HG02840 (cell line): ENCODE measurements at regions not wholly inside any gene's neighbourhood (a gene's known extent, or its start where the extent isn't known, plus 50 kb on each side); places are given as distances from the start of the nearest gene placed in this dataset.
"Not testable (repeated sequence)": the region's sequence is repeated elsewhere in the genome, so short reads cannot be mapped to it uniquely, and the experiment has no call there.

Source experiments
- ATAC-seq: cut with Tn5 transposase; IDR thresholded peaks from one replicate; pipeline ENCODE4 v1.9.1; 2021; ENCODE audit warnings: mild to moderate bottlenecking, moderate library complexity, moderate number of reproducible peaks; ENCODE audit not compliant: unreplicated experiment, low FRiP score

DNA sequence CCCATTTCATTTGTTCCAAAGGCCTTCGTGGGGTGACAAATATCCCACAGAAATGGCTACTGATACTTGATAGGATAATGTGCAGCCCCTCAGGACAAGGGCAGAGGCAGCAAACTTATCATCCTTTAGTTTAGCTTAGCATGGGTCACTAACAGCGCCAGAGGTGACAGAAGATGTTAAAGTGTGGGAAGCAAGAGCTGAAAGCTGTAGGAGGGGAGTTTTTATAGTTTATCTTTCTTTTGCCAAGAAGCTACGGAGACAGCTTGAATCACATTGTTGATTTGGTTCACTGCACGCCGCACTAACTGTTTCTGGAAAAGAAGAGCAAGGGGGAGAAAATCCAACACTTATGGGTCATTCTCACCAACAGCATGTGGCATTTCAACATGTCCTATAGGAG, 773.9 kb upstream of the MMS22L start:
- no peak for ATAC-seq

DNA sequence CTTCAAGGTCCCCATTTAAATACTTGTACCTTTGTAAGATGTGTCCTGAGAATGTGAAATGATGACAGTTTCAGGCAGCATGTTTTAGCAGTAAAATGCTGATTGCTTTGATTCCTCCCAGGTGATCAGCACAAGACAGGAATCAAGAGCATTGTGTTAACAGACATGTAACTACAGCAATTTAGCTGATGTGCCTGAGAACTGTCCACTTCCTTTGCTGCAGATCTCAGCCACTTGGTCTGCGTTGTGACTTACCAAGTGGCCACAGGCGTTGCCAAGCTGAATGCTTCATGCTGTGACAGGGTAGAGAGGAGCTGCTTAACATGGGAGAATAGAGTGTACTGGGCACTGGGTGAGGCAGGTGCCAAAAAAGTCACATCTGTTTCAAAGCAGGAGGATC, 767.0 kb upstream of the POU3F2 start:
- ATAC-seq = no peak

DNA sequence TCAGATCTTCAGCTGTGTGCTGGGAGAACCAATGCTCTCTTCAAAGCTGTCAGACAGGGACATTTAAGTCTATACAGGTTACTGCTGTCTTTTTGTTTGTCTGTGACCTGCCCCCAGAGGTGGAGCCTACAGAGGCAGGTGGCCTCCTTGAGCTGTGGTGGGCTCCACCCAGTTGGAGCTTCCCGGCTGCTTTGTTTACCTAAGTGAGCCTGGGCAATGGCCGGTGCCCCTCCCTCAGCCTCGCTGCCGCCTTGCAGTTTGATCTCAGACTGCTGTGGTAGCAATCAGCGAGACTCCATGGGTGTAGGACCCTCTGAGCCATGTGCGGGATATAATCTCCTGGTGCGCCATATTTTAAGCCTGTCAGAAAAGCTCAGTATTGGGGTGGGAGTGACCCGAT, 745.8 kb upstream of the POU3F2 start:
- not testable (repeated sequence) for ATAC-seq

DNA sequence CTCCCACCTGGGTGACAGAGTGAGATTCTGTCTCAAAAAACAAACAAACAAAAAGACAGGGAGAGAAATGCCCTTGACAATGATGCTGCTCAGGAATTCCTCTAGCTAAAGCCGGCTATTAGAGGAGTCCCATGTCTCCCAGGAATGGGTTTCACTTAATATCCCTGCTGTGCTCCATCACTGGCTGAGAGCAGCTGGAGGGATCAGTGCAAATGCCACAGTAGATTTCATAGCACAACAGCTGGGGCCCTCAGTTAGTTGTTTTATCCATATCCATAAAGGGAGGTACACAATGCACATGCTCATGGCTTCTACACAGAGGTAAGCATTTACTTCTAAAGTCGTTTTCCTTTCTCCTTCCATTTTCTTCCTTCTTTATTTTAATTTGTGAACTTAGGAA, 742.0 kb upstream of the POU3F2 start:
- no peak for ATAC-seq

DNA sequence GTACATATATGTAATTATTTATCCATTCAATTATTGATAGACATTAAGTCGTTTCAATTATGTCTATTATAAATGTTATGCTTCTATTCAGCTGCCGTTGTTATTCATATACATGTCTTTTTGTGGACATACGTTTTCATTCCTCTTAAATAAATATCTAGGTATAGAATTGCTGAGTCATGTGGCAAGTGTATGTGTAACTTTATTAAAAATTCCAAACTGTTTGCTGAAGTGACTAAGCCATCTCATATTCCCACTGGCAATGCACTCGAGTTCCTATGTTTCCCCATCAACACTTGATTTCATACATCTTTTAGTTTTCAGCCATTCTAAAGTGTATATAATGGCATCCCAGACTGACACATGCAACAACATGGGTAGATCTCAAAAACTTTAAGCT, 739.7 kb upstream of the POU3F2 start:
- no peak for ATAC-seq

DNA sequence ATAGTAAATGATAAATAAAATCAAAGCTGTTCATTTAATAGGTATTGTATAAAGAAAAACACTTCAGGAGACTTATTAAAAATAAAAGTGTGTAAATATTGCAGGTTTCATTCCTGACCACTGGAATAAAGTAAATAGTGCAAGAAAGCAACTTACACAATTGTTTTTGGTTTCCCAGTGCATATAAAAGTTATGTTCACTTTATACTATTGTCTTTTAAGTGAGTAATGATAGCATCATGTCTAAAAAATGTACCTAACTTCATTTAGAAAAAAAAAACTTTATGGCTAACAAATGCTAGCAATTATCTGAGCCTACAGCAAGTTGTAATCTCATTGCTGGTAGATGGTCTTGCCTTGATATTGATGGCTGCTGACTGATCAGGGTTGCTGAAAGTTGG, 726.6 kb upstream of the POU3F2 start:
- no peak for ATAC-seq

DNA sequence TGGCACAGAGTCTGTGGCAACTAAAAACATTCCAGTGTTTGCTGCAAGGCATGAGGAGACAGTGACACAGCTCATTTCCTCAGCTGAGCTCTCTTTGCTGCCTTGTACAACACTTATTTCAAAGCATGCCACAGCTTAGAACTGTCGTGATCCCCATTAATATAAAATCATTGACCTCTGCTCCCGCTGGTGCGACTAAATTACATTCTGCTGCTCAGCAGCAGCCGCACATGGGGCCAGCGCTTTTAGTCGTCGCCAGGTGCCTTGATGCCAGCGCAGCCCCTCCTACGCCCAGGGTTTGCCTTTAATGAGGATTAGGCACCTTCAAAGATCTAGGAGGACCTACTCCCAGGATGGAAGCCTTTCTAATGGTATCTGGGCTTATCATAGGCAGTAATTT, 717.9 kb upstream of the POU3F2 start:
- ATAC-seq = no peak

DNA sequence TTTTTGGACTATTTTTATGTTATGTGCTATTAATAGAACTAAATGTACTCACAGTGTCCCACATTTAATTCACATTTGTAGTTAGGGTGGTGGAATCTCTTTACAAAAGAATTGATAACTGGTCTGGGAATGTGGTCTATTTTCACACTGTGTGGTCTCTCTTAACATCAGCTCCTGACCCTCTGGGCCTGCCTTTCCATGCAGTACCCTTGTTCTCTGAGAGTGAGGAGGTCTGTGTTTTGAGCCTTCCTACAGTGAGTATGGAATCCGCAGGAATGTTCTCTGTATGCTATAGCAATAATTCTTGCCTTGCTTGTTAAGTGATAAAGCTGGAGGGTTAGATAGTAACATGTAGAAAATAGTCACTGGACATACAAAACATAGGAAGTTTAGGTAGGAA, 717.3 kb upstream of the POU3F2 start:
- no peak for ATAC-seq

DNA sequence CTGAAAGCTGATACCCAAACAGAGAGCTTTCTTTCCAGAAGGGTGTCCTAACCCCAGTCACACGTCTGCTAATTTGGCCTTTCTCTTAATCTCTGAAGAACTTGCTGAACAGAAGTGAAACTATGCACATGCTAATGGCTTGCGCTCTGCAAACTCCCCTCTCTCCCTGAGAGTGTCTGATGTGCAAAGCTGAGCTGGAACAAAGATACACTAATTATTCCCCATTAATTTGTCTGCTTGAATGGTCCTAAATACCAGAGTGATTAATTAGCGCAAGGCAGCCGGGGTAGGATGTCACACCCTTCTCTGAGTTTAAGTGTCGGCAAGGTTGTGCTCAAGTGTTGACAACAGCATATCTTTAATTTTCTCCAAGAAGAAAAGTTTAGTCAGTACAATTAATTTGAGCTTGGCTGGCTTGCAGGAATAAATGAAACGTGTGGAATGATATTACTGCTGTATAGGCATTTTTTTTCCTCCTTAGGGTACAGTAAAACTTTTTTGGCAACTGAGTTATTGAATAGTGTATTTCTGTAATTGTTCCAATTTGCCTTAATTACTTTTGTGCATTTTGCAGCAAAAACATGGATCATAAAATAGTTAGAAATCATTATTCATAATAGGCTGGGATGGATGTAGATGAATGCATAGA, 715.9 kb upstream of the POU3F2 start:
- ATAC-seq = no peak

DNA sequence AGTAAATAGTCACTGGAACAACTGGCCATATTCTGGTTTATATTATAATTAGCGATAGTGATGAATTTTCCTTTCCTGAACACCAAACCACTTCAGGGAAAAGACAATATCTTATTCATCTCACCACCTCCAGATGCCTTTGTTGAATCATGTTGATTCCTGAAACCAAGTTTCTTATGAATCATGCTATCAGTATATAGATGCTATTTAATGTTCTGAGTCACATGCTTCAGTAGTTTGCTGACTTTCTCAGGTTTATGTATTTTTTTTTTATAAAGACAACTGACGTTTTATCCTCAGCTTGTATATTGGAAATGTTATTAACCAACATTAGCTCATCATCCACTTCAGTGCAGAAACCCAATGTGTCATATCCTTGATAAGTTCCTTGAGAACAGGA, 710.2 kb upstream of the POU3F2 start:
- ATAC-seq = no peak

DNA sequence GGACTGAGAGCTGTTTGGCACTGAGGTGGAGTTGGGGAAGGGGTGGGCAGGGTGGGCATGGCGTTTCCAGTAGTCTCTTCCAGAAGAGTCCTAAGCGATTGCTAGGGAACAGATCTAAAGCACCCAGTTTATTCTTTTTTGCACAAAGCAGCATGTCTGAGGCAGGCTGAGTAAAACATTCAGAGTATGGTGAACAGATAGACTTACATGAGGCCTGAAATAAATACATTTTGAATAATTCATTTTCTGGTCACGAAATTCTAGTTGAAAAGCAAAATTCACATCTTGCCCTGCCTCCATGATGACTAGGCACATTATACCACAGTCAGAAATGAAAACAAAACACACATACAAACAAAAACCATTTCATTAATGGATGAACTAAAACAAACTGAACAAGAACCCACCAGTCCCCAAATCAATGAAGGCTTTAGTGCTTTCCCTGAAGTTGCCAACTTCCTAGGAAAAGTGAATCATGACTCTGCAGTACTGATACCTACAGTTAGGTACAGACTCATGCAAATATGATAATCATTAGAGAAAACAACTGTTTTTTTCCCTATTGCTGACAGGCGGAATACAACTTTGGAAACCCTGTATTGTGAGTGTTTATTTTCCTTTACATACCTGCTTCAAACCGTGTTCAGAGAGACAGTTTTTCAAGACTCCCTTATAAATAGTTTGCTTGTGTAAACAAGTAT, 702.9 kb upstream of the POU3F2 start:
- ATAC-seq = no peak

DNA sequence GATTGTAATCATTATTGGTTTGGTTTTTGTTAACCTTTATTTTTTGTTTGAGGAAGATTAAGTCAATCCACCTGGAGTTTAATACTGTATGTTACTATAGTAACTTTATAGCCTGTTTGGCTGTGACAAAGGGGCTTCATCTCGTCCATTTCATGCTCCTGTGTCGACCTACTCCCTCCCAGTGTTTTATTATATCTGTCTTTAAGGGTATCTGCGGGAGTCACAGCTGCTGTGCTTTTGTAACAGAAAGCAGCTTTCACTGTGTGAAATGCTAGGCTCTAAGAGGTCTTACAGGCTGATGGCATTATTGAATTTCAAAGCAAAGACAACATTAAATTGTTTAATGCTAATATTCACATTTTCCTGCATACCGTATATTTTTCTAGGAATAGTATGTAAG, 698.0 kb upstream of the POU3F2 start:
- ATAC-seq = no peak

DNA sequence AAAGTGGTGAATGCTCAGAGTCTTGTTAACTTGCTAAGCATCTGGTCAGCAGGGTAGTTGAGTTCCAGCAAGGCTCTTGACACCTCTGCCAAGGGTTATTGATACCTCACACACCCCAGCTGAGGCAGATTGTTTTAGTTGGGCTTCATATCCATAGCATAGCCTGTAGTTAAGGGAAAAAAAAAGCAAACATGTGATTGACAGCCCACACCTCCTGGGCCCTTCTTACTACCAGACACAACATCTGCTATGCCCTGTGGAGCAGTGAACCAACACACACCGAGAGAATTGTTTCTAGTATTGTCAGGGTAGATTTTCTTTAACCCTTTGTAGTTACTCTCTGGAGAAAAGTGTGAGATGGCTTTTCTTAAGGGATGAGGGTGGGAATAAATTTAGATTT, 697.0 kb upstream of the POU3F2 start:
- ATAC-seq = no peak

DNA sequence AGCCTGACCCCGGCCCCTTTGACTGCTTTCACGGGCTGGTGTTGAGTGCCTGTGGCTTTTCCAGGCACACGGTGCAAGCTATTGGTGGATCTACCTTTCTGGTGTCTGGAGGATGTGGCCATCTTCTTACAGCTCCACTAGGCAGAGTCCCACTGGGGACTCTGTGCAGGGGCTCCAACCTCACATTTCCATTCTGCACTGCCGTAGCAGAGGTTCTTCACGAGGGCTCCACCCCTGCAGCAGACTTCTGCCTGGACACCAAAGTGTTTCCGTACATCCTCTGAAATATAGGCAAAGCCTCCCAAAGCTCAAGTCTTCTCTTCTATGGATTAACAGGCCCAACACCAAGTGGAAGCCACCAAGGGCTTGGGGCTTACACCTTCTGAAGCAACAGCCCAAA, 691.5 kb upstream of the POU3F2 start:
- no peak for ATAC-seq

DNA sequence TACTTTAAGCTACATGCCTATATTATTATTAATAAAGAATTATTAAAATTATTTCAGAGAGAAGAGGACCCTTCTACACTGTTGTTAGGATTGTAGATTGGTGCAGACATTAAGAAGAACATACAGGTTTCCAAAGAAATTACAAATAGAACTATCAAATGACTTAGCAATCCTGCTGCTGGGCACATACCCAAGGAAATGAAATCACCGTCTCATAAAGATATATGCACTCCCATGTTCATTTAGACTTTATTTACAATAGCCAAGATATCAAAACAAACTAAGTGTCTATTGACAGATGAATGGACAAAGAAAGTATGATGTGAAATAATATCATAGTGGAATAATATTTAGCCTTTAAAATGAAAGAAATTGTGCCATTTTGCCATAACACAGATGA, 687.7 kb upstream of the POU3F2 start:
- ATAC-seq = no peak

DNA sequence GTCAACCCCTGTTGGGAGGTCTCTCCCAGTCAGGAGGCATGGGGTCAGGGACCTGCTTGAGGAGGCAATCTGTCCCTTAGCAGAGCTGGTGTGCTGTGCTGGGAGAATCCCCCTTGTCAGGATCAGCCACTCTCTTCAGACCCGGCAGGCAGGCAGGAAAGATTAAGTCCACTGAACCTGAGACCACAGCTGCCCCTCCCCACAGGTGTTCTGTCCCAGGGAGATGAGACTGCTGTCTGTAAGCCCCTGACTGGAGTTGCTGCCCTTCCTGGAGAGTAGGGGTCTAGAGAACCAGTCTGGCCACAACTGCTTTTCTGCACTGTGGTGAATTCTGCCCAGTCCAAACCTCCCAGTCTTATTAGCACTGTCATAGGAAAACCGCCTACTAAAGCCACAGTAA, 677.8 kb upstream of the POU3F2 start:
- no peak for ATAC-seq

DNA sequence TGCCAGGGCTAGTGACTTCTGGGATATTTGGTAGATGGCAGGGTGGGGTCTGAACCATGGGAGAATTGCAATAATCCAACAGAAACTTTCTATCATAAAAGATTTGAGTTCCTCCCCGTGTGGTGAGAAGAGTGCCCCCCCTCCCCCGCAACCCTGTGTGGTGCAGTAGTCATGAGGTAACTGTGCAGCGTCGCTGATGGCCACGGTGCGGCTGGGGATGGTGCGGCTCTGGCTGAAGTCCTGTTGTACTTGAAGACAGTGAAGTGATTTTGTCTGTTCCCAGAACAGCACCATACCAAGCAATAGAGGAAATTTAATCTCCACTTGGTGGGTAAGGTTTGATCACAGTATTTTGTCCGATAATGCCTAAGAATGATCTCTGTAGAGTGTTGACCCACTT, 654.8 kb upstream of the POU3F2 start:
- ATAC-seq = no peak

DNA sequence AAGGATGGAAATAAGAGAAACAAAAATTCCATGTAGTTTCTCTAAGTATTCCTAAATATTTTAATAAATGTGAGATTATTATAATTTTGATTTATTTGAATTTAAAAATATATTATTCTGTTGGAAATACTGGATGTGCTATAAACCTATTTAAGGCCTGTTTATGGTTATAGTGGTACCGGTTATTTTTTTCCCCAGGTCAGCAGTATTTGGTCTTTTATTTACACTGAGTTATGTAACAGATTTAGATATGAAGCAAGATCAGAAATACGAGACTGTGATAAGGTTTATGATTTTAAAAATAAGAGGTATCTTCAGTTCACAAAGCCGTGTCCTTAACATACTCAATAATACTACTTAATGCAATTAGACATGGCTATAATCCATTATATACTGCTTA, 634.3 kb upstream of the POU3F2 start:
- no peak for ATAC-seq

DNA sequence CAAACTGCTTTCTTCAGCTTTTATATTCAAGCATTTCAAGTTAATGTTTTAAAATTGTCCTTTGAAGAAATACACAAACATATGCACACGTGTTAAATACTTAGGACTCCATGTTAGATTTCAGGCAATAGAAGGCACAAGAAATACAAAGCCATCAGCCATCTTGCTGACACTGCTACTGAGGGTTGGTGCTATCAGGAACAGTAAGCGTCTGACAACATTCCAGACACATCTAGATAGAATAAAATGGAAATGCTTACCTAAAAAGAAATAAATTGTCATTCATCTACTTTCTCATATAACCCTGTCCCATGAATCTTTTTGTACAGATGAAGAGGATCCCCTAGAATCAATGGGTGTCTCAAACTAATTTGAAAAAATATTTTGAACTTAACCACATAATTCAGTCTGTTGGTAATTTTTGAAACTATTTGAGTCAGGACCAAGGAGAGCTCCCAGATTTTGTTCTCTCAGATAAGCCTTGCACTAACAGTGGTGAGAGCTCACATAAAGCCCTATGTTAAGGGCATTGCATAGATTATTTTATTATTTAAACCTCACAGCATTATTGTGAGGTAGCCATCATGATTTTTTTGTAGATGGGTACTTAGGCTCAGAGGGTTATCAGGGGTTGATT, 631.1 kb upstream of the POU3F2 start:
- ATAC-seq = no peak

DNA sequence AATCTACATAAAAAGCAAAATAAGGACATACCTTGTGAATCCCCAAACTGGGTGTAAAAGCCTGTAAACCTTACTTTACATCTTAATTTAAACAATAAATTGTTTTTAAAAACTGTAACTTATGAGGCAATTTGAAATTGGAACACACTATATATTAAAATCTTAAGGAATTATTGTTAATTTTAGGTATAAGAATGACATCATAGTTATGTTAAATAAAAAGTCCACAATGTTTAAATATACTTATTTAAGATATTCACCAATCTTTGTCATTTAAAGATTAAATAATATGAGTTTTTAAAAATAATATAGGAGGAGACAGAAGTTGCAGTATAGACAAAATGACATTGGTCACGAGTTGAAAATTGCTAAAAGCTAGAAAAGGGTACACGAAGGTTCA, 621.9 kb upstream of the POU3F2 start:
- ATAC-seq = no peak

DNA sequence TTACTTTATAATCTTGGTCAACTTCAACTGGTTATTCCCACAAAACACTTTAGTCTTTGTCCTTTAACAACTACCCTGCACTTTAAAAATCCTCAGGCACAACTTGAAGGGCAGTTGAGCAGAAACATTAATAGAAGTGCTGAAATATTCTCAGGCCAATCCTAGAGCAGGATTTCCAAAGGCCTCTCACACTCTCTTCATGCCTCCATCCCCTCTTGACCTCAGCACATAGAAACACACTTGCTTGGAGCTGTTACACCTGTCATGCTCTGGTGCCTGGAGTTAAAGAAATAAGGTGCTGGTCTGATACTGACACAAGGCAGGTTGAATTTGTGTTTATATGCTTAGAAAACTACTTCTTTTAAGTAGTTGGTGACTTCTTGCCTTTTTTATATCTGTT, 618.8 kb upstream of the POU3F2 start:
- no peak for ATAC-seq

DNA sequence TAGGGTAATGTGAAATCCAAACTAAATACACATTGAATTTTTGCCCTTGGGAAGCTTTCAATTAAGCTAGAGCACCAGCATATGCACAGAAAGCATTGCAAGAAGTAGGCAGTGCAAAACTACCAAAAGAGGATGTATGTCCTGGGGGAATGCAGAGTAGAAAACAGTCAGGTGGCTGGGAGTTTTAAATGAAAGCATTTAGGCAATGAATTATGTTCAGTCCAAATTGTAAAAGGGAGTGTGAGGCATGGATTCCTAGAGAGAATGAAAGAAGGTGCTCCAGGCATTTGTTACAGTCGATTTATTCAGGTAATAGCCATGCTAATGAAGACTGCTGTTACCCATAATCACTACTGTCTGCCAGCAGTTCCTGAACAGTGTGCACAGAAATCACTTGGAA, 604.1 kb upstream of the POU3F2 start:
- no peak for ATAC-seq
